ENCODE measurements at regions not wholly inside any gene's neighbourhood (a gene's known extent, or its start where the extent isn't known, plus 50 kb on each side); places are given as distances from the start of the nearest gene placed in this dataset.

DNA sequence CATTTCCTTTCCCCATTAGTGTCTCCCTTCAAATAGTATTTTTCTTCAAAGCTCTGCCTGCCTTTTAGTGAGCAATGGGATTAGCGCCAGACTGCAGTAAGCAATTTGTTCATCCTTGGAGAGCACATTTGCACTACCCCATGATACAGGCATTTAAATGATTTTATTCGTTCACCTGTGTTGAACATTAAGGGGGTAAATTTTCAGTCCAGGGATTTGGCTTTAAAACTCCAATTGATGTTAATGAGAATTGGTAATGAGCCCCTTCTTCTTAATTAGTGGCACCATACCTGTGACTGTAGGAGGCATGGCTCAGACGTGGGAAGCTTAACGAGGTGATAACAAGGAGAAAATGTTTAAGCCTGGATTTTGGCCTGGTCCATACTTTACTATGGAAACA is 161.4 kb upstream of the NANOGP8 start:
- TF ChIP-seq, protein P1, sequence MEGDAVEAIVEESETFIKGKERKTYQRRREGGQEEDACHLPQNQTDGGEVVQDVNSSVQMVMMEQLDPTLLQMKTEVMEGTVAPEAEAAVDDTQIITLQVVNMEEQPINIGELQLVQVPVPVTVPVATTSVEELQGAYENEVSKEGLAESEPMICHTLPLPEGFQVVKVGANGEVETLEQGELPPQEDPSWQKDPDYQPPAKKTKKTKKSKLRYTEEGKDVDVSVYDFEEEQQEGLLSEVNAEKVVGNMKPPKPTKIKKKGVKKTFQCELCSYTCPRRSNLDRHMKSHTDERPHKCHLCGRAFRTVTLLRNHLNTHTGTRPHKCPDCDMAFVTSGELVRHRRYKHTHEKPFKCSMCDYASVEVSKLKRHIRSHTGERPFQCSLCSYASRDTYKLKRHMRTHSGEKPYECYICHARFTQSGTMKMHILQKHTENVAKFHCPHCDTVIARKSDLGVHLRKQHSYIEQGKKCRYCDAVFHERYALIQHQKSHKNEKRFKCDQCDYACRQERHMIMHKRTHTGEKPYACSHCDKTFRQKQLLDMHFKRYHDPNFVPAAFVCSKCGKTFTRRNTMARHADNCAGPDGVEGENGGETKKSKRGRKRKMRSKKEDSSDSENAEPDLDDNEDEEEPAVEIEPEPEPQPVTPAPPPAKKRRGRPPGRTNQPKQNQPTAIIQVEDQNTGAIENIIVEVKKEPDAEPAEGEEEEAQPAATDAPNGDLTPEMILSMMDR (IDR thresholded peaks at IDR 0.05): no peak
- TF ChIP-seq KDM5A (IDR thresholded peaks at IDR 0.05) (no peak), BHLHE40 (IDR thresholded peaks at IDR 0.05; ENCODE audit: low read depth, low read length) (no peak), NFE2L2 (conservative IDR thresholded peaks at IDR 0.05; ENCODE audit: low read length) (no peak), POLR2A (IDR thresholded peaks at IDR 0.05; ENCODE audit: low read length) (no peak), EP300 (IDR thresholded peaks at IDR 0.05) (no peak)
- TF ChIP-seq, protein P2, sequence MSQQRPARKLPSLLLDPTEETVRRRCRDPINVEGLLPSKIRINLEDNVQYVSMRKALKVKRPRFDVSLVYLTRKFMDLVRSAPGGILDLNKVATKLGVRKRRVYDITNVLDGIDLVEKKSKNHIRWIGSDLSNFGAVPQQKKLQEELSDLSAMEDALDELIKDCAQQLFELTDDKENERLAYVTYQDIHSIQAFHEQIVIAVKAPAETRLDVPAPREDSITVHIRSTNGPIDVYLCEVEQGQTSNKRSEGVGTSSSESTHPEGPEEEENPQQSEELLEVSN (IDR thresholded peaks at IDR 0.05; ENCODE audit: borderline replicate concordance, low read depth): no peak
